Sigmoid colon (tissue), 6 donors: ENCODE measurements at regions not wholly inside any gene's neighbourhood (a gene's known extent, or its start where the extent isn't known, plus 50 kb on each side); places are given as distances from the start of the nearest gene placed in this dataset.
"Not testable (repeated sequence)": the region's sequence is repeated elsewhere in the genome, so short reads cannot be mapped to it uniquely, and the experiment has no call there.

Experiments
- DNase-seq: peaks from one replicate; pipeline ENCODE4 v3.0.0-alpha.2; 2019
- H3K27ac ChIP-seq, 4 donors: fragments of 200-600 bp; sonication (generic); one replicate each; pipeline ENCODE4 v1.5.1; 2016 to 2019; ENCODE audit warnings: mild to moderate bottlenecking in 1 of 4
- H3K27me3 ChIP-seq, 3 donors: fragments of 200-600 bp; sonication (generic); one replicate each; pipeline ENCODE4 v1.5.1; 2019; ENCODE audit warnings: mild to moderate bottlenecking in 1 of 3
- H3K36me3 ChIP-seq, 4 donors: fragments of 200-600 bp; sonication (generic); one replicate each; pipeline ENCODE4 v1.5.1; 2016 to 2019
- H3K4me1 ChIP-seq, 4 donors: fragments of 200-600 bp; sonication (generic); one replicate each; pipeline ENCODE4 v1.5.1; 2017 to 2019
- H3K4me3 ChIP-seq, 4 donors: fragments of 200-600 bp; sonication (generic); one replicate each; pipeline ENCODE4 v1.5.1; 2017 to 2019; ENCODE audit warnings: mild to moderate bottlenecking in 2 of 4, moderate library complexity in 1 of 4
- H3K9me3 ChIP-seq, 4 donors: fragments of 200-600 bp in 3 of 4; sonication (generic) in 3 of 4; one replicate each; pipeline versions ENCODE4 v1.5.1 to v1.6.1; 2013 to 2019
- EP300 ChIP-seq, 4 donors: sonication (generic); formaldehyde crosslinking; IDR thresholded peaks; one replicate each; pipeline ENCODE4 v1.6.1; 2017; ENCODE audit warnings: antibody characterized with exemption in 4 of 4
- POLR2A ChIP-seq, 2 donors: fragments of 450-650 bp; IDR thresholded peaks; one replicate each; pipeline ENCODE4 v1.6.1; 2016; ENCODE audit warnings: antibody characterized with exemption in 2 of 2, mild to moderate bottlenecking in 2 of 2, moderate library complexity in 2 of 2
- POLR2AphosphoS5 ChIP-seq, 4 donors: sonication (generic); formaldehyde crosslinking; IDR thresholded peaks; one replicate each; pipeline ENCODE4 v1.6.1; 2017; ENCODE audit warnings: antibody characterized with exemption in 4 of 4
- WGBS, 2 donors: extraction: QIAGEN DNeasy Blood & Tissue Kit; methylation state at CpG; one replicate each; pipeline ENCODE4 v1.1.7; 2013; 5-methylcytosine and 5-hydroxymethylcytosine counted together
- intact Hi-C: fragments of 100-400 bp; cut with DNase I; formaldehyde crosslinking; loops from one replicate; pipeline ENCODE4 v1.15.1; 2023
- TF ChIP-seq, protein P1 (sequence below), 4 experiments: fragments of 450-650 bp in 3 of 4; fragments of 200-600 bp in 1 of 4; IDR thresholded peaks; one replicate each; pipeline ENCODE4 v1.5.1; 2016 to 2019; ENCODE audit warnings: antibody characterized with exemption in 4 of 4, mild to moderate bottlenecking in 3 of 4, moderate library complexity in 2 of 4
- donor health status: healthy with polysubstance abuse.
- donor health status: healthy.

DNA sequence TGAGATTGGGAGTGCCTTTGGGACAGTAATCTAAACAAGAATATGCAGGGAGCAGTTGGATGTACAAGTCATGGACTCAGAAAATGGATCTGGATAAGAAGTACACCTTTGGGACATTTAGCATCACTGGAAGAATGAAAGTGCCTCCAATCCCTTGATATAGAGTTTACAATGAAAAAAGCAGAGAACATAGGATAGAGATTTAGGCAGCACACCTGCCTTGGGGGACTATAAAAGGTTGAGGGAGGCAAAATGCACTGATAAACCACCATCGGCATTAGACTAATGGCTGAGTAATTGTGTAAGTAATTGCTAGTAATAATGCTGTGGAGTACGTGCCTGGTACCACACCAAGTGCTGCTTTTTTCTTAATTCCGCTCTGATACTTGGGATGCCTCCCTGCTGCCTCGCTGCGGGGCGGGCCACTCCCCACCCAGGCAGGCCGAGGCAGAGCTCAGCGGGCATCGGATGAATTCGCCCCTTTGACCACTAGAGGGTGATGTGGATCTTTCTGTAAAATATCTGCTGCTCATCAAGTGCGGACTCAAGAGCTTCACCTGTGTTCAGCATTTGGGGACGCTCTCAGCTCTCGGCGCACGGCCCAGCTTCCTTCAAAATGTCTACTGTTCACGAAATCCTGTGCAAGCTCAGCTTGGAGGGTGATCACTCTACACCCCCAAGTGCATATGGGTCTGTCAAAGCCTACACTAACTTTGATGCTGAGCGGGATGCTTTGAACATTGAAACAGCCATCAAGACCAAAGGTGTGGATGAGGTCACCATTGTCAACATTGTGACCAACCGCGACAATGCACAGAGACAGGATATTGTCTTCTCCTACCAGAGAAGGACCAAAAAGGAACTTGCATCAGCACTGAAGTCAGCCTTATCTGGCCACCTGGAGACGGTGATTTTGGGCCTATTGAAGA lies 99.9 kb downstream of the ANKRD18B start:
- intact Hi-C loops = loop anchor here (1.0 kb wide), 1 partner anchor 98 kb away; no protein-coding TSS in a partner anchor
- no peak for DNase-seq
- no peak overlapping the region for H3K4me3 ChIP-seq
- no peaks in the 10 kb centered on the region for H3K36me3 ChIP-seq
- no peaks in the 10 kb centered on the region for H3K27me3 ChIP-seq
- H3K4me1 ChIP-seq = peaks cover 0 to 17% (median 8%) of the 10 kb centered on the region in 4 donors
- no peak overlapping the region for H3K27ac ChIP-seq
- TF ChIP-seq, protein P1, sequence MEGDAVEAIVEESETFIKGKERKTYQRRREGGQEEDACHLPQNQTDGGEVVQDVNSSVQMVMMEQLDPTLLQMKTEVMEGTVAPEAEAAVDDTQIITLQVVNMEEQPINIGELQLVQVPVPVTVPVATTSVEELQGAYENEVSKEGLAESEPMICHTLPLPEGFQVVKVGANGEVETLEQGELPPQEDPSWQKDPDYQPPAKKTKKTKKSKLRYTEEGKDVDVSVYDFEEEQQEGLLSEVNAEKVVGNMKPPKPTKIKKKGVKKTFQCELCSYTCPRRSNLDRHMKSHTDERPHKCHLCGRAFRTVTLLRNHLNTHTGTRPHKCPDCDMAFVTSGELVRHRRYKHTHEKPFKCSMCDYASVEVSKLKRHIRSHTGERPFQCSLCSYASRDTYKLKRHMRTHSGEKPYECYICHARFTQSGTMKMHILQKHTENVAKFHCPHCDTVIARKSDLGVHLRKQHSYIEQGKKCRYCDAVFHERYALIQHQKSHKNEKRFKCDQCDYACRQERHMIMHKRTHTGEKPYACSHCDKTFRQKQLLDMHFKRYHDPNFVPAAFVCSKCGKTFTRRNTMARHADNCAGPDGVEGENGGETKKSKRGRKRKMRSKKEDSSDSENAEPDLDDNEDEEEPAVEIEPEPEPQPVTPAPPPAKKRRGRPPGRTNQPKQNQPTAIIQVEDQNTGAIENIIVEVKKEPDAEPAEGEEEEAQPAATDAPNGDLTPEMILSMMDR (IDR thresholded peaks at IDR 0.05) = peak; percentile 59 to 91 (median 88)
- no peak for TF ChIP-seq EP300 (IDR thresholded peaks at IDR 0.05)
- TF ChIP-seq POLR2A (IDR thresholded peaks at IDR 0.05) = no peak
- TF ChIP-seq POLR2AphosphoS5 (IDR thresholded peaks at IDR 0.05) = no peak
- 12 to 23% methylated on average over 20 of the region's 20 CpGs for WGBS, 2 donors
- no peaks in the 10 kb centered on the region for H3K9me3 ChIP-seq

DNA sequence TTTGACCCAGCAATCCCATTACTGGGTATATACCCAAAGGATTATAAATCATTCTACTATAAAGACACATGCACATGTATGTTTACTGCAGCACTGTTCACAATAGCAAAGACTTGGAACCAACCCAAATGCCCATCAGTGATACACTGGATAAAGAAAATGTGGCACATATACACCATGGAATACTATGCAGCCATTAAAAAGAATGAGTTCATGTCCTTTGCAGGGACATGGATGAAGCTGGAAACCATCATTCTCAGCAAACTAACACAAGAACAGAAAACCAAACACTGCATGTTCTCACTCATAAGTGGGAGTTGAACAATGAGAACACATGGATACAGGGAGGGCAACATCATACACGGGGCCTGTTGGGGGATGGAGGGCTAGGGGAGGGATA lies 104.3 kb downstream of the ANKRD18B start:
- H3K36me3 ChIP-seq, intact Hi-C loops, H3K9me3 ChIP-seq, H3K4me3 ChIP-seq, DNase-seq, H3K27me3 ChIP-seq, H3K27ac ChIP-seq, H3K4me1 ChIP-seq: not testable (repeated sequence)
- WGBS, 2 donors = 85 to 90% methylated on average over 1 of the region's 1 CpG

DNA sequence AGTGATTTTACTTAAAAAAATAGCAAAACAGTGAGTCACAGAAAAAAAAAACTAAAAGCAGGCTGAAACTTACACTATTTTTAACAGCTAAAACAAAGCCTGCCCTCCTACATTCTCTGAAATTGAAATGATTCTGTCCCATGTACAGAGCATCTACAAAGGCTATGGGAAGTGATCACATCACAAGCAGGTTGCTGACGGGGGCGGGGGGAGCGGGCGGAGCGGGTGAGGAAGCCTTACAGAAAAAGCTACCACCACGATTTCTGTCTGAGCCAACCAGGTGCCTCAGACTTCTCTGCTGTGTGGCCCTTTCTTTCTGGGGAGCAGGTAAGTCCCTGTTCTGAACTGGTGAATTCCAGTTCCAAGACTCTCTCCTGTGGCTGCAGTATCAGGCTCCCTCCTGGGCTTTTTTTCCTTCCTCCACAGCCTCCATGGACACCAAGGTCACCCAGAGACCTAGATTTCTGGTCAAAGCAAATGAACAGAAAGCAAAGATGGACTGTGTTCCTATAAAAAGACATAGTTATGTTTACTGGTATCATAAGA lies 104.9 kb downstream of the ANKRD18B start:
- Histone ChIP-seq H3K4me3 (no peak overlapping the region), H3K27me3 (peaks cover 0 to 1% (median 0%) of the 10 kb centered on the region in 3 donors), H3K4me1 (no peaks in the 10 kb centered on the region), H3K36me3 (no peaks in the 10 kb centered on the region), H3K27ac (no peak overlapping the region), H3K9me3 (no peaks in the 10 kb centered on the region)
- TF ChIP-seq POLR2A (IDR thresholded peaks at IDR 0.05) (no peak), EP300 (IDR thresholded peaks at IDR 0.05) (no peak), POLR2AphosphoS5 (IDR thresholded peaks at IDR 0.05) (no peak)
- TF ChIP-seq, protein P1 (IDR thresholded peaks at IDR 0.05) = no peak
- intact Hi-C loops = no loop called here
- WGBS, 2 donors = 59 to 71% methylated on average over 6 of the region's 6 CpGs
- no peak for DNase-seq

DNA sequence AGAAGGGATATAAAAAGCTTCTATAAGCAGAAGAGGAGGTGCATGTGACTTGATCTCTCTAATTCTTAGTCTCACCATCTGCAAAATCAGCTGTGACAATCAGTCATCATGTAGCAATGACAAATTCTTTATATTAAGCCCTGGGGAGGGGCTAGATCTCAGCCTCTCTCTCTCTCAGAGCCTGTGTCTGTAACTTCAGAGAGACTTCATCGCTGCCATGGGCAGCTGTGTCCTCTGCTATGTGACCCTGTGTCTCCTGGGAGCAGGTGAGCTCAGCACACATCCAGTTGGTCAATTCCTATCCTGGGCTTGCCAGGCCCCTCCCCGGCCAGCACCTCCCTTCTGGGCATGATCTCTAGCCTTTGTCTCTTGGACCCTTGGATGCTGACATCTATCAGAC lies 109.6 kb downstream of the ANKRD18B start:
- Histone ChIP-seq H3K4me3 (no peak overlapping the region), H3K36me3 (no peaks in the 10 kb centered on the region), H3K9me3 (no peaks in the 10 kb centered on the region), H3K27me3 (peaks cover 0 to 23% (median 0%) of the 10 kb centered on the region in 3 donors), H3K4me1 (no peaks in the 10 kb centered on the region), H3K27ac (no peak overlapping the region)
- 70 to 81% methylated on average over 2 of the region's 2 CpGs for WGBS, 2 donors
- intact Hi-C loops = no loop called here
- DNase-seq = no peak
- TF ChIP-seq POLR2A (IDR thresholded peaks at IDR 0.05) = no peak
- no peak for TF ChIP-seq POLR2AphosphoS5 (IDR thresholded peaks at IDR 0.05)
- TF ChIP-seq, protein P1 (IDR thresholded peaks at IDR 0.05) = no peak
- no peak for TF ChIP-seq EP300 (IDR thresholded peaks at IDR 0.05)

DNA sequence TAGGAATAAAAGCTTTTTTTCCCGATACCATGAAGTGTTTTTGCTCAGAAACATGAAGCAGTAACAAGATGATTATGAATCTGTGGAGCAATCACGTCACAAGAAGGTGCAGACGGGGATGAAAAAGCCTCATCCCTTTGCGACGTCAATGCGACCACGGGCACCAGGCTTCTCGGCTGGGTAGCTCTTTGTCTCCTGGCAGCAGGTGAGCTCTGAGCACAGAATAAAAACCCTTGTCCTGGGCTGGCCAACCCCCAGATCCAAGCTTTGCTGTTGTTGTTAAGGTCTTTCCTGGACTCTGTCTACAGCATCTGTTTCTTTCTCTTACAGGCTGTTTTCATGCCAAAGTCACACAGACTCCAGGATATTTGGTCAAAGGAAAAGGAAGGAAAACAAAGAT lies 113.8 kb downstream of the ANKRD18B start:
- intact Hi-C loops = no loop called here
- WGBS, 2 donors = 41 to 46% methylated on average over 8 of the region's 8 CpGs
- TF ChIP-seq EP300 (IDR thresholded peaks at IDR 0.05) = no peak
- TF ChIP-seq POLR2A (IDR thresholded peaks at IDR 0.05) = no peak
- no peak for TF ChIP-seq POLR2AphosphoS5 (IDR thresholded peaks at IDR 0.05)
- TF ChIP-seq, protein P1 (IDR thresholded peaks at IDR 0.05) = no peak
- DNase-seq = no peak
- no peak overlapping the region for H3K4me3 ChIP-seq
- peaks cover 0 to 32% (median 0%) of the 10 kb centered on the region in 3 donors for H3K27me3 ChIP-seq
- H3K36me3 ChIP-seq = no peaks in the 10 kb centered on the region
- no peak overlapping the region for H3K27ac ChIP-seq
- H3K4me1 ChIP-seq = no peaks in the 10 kb centered on the region
- H3K9me3 ChIP-seq = no peaks in the 10 kb centered on the region
